ENCODE measurements at regions not wholly inside any gene's neighbourhood (a gene's known extent, or its start where the extent isn't known, plus 50 kb on each side); places are given as distances from the start of the nearest gene placed in this dataset.

- TF ChIP-seq POLR2A (IDR thresholded peaks at IDR 0.05) (no peak), CTCF (IDR thresholded peaks at IDR 0.05) (no peak)
These were observed 190.7 kb upstream of the KCNJ16 start for GRCh38 chr17:69884356-69884755.

Data from testis (tissue), 2 donors.